SK-N-SH (cell line): ENCODE measurements at regions not wholly inside any gene's neighbourhood (a gene's known extent, or its start where the extent isn't known, plus 50 kb on each side); places are given as distances from the start of the nearest gene placed in this dataset.

ENCODE experiments used
- CTCF ChIA-PET: fragments of 300-600, 350-600 bp; formaldehyde crosslinking; extraction: SDS; loops from one replicate; lab custom pipeline; 2021; lab: Yijun Ruan, JAX
- POLR2A ChIA-PET: fragments of 350-600 bp; sonication (Branson Sonifier 250); formaldehyde crosslinking; extraction: SDS; loops from one replicate; lab custom pipeline; 2020; ENCODE audit warnings: antibody characterized with exemption, inconsistent platforms; lab: Yijun Ruan, JAX
- DNase-seq: peaks from one replicate; pipeline ENCODE4 v3.0.0; 2012
- H2AFZ ChIP-seq: fragments of 200-600 bp; sonication (generic); 2 replicates; pipeline ENCODE4 v1.8.1; 2016; ENCODE audit warnings: antibody characterized with exemption, mild to moderate bottlenecking, low read depth
- H3F3A ChIP-seq: fragments of 200-600 bp; sonication (generic); replicated peaks from 2 replicates; pipeline ENCODE3; 2016; ENCODE audit warnings: antibody characterized with exemption, mild to moderate bottlenecking; ENCODE audit not compliant: insufficient read depth
- H3K27ac ChIP-seq, 2 experiments: fragments of 200-500 bp in 1 of 2; fragments of 200-600 bp in 1 of 2; sonication (Bioruptor generic) in 1 of 2; sonication (generic), shearing (Covaris generic) in 1 of 2; 2 replicates each; pipeline versions ENCODE4 v1.5.1 to v1.6.1; 2014 to 2016; ENCODE audit warnings: low read depth in 2 of 2, inconsistent platforms in 1 of 2, low read length in 1 of 2, mild to moderate bottlenecking in 1 of 2, mixed read lengths in 1 of 2
- H3K27me3 ChIP-seq: fragments of 200-600 bp; sonication (generic), shearing (Covaris generic); 2 replicates; pipeline ENCODE4 v1.6.1; 2016; ENCODE audit warnings: mixed run types; ENCODE audit not compliant: insufficient read depth
- H3K36me3 ChIP-seq, 2 experiments: fragments of 200-500 bp in 1 of 2; fragments of 200-600 bp in 1 of 2; sonication (Bioruptor generic) in 1 of 2; sonication (generic) in 1 of 2; replicated peaks in 1 of 2; 2 replicates each; pipeline versions ENCODE3 to v1.5.1; 2014 to 2016; ENCODE audit warnings: low read length in 1 of 2, mild to moderate bottlenecking in 1 of 2; ENCODE audit not compliant: insufficient read depth in 2 of 2, control insufficient read depth in 1 of 2
- H3K4me1 ChIP-seq, 2 experiments: fragments of 200-500 bp in 1 of 2; fragments of 200-600 bp in 1 of 2; sonication (Bioruptor generic) in 1 of 2; sonication (generic), shearing (Covaris generic) in 1 of 2; 2 replicates each; pipeline versions ENCODE4 v1.5.1 to v1.6.1; 2014 to 2016; ENCODE audit warnings: low read depth in 1 of 2, low read length in 1 of 2, mixed run types in 1 of 2; ENCODE audit not compliant: insufficient read depth in 2 of 2, control insufficient read depth in 1 of 2
- H3K4me2 ChIP-seq: fragments of 200-600 bp; sonication (generic), shearing (Covaris generic); 2 replicates; pipeline ENCODE4 v1.6.1; 2017; ENCODE audit warnings: mixed run types
- H3K4me3 ChIP-seq, 2 experiments: fragments of 200-500 bp in 1 of 2; fragments of 200-600 bp in 1 of 2; sonication (Bioruptor generic) in 1 of 2; sonication (generic), shearing (Covaris generic) in 1 of 2; 2 replicates each; pipeline versions ENCODE4 v1.5.1 to v1.8.1; 2014 to 2016; ENCODE audit warnings: low read depth in 2 of 2, inconsistent platforms in 1 of 2, low read length in 1 of 2, mild to moderate bottlenecking in 1 of 2, mixed read lengths in 1 of 2, moderate library complexity in 1 of 2
- H3K79me2 ChIP-seq: fragments of 200-600 bp; sonication (generic); 2 replicates; pipeline ENCODE4 v1.8.1; 2017; ENCODE audit warnings: mild to moderate bottlenecking; ENCODE audit not compliant: insufficient read depth
- H3K9ac ChIP-seq: fragments of 200-600 bp; sonication (generic); 2 replicates; pipeline ENCODE4 v1.6.1; 2017; ENCODE audit warnings: mixed run types
- H3K9me2 ChIP-seq: fragments of 200-600 bp; sonication (generic); 2 replicates; pipeline ENCODE4 v1.6.1; 2017; ENCODE audit warnings: mixed run types
- H3K9me3 ChIP-seq: fragments of 200-600 bp; sonication (generic); 2 replicates; pipeline ENCODE4 v1.6.1; 2017; ENCODE audit warnings: mixed run types, mild to moderate bottlenecking, moderate library complexity
- H4K20me1 ChIP-seq: fragments of 200-600 bp; sonication (generic); 2 replicates; pipeline ENCODE4 v1.6.1; 2017; ENCODE audit warnings: mild to moderate bottlenecking, mixed run types; ENCODE audit not compliant: insufficient read depth
- CHD2 ChIP-seq: fragments of 150-350 bp; IDR thresholded peaks from 2 replicates; pipeline ENCODE4 v1.6.1; 2018; ENCODE audit warnings: low read length; ENCODE audit not compliant: partially characterized antibody
- ELF1 ChIP-seq: IDR thresholded peaks from 2 replicates; pipeline ENCODE4 v1.4.0; 2012
- JUND ChIP-seq: IDR thresholded peaks from 2 replicates; pipeline ENCODE4 v1.4.0; 2012
- MEF2A ChIP-seq: IDR thresholded peaks from 2 replicates; pipeline ENCODE4 v1.4.0; 2012; ENCODE audit warnings: low read depth, borderline replicate concordance
- RAD21 ChIP-seq: IDR thresholded peaks from 2 replicates; pipeline ENCODE4 v1.6.1; 2012; ENCODE audit warnings: mild to moderate bottlenecking, low read length
- TAF1 ChIP-seq: IDR thresholded peaks from 2 replicates; pipeline ENCODE4 v1.6.1; 2012; ENCODE audit warnings: low read depth, mild to moderate bottlenecking, low read length, moderate library complexity, borderline replicate concordance
- TCF12 ChIP-seq: IDR thresholded peaks from 2 replicates; pipeline ENCODE4 v1.4.0; 2012
- TEAD4 ChIP-seq: IDR thresholded peaks from 2 replicates; pipeline ENCODE4 v1.4.0; 2012; ENCODE audit warnings: mild to moderate bottlenecking, borderline replicate concordance; ENCODE audit not compliant: insufficient read depth
- YY1 ChIP-seq: IDR thresholded peaks from 2 replicates; pipeline ENCODE4 v1.4.0; 2012; ENCODE audit warnings: low read depth, mild to moderate bottlenecking
- WGBS: methylation state at CpG from one replicate; pipeline ENCODE4 v1.1.6; 2017; ENCODE audit warnings: low lambda C conversion rate; 5-methylcytosine and 5-hydroxymethylcytosine counted together
- TF ChIP-seq, protein P1 (sequence below): IDR thresholded peaks from 2 replicates; pipeline ENCODE4; 2012
- TF ChIP-seq, protein P2 (sequence below): IDR thresholded peaks from 2 replicates; pipeline ENCODE4 v1.4.0; 2012; ENCODE audit warnings: low read depth, borderline replicate concordance

DNA sequence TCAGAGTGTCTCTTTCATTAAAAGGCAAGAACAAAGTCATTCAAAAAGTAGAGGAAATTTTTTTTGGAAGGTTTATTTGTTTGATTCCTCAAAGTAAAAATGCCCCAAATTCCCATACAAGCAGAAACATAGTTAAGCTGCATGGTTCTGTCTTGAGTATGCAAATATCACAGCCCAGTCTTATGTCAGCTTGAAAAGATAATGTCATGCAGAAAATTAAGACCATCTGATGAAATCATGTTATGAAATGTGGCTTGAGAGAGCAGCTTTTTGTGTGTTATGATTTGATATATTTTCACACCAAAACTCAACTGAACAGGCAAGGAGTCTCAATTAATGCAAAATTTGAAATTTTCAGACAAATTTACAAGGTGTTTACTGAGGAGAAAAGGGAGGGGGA lies 411.0 kb downstream of the LMO4 start:
- DNase-seq: no peak
- Histone ChIP-seq H3F3A (no peaks in the 10 kb centered on the region), H3K27ac (no peak overlapping the region), H3K9me2 (no peaks in the 10 kb centered on the region)
- POLR2A ChIA-PET: no interaction called here
- TF ChIP-seq RAD21: no peak
- no peak for TF ChIP-seq JUND
- TF ChIP-seq TEAD4: no peak
- TF ChIP-seq, all 33 proteins: peak for 0
- CTCF ChIA-PET: no interaction called here
- no peak overlapping the region for H3K4me3 ChIP-seq
- no peaks in the 10 kb centered on the region for H3K27me3 ChIP-seq
- H3K9me3 ChIP-seq: no peaks in the 10 kb centered on the region; the same call in 1 of the 2 replicates
- no peak overlapping the region for H2AFZ ChIP-seq
- no peaks in the 10 kb centered on the region for H3K36me3 ChIP-seq
- no peaks in the 10 kb centered on the region; a peak in 1 of 4 replicates for H3K4me1 ChIP-seq
- no peaks in the 10 kb centered on the region for H4K20me1 ChIP-seq
- H3K4me2 ChIP-seq: no peak overlapping the region
- no peaks in the 10 kb centered on the region for H3K79me2 ChIP-seq
- H3K9ac ChIP-seq: no peak overlapping the region

DNA sequence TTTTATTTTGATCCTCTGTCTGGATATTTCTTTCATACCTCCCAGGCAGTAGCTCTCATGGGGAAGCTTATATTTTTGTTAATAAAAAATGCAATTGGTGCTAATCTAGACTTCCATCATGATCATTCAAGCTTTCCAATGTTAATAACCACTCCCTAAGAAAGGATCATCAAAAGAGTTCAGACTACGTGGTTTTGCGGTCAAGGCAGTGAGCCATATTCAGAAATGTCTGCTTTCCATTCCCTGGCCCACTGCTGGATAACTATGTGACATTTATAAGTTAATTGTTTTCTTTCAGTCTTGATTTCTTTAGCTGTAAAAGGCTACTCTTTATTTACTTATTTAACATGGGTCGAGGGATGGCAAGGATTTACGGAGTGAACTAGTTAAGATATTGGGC lies 414.6 kb downstream of the LMO4 start:
- Histone ChIP-seq H4K20me1 (no peaks in the 10 kb centered on the region), H3K79me2 (no peaks in the 10 kb centered on the region), H3K36me3 (no peaks in the 10 kb centered on the region), H3F3A (no peaks in the 10 kb centered on the region), H3K4me1 (no peaks in the 10 kb centered on the region; a peak in 1 of 4 replicates), H3K4me2 (no peak overlapping the region), H3K9me3 (no peaks in the 10 kb centered on the region; the same call in 1 of the 2 replicates), H3K27ac (no peak overlapping the region), H3K4me3 (no peak overlapping the region), H3K9ac (no peak overlapping the region), H3K9me2 (no peaks in the 10 kb centered on the region), H3K27me3 (no peaks in the 10 kb centered on the region), H2AFZ (no peak overlapping the region)
- WGBS: 65% methylated on average over 4 of the region's 4 CpGs
- ChIA-PET CTCF (no interaction called here), POLR2A (no interaction called here)
- no peak for TF ChIP-seq CHD2
- TF ChIP-seq TCF12: no peak
- TF ChIP-seq JUND: no peak
- TF ChIP-seq TEAD4: no peak
- TF ChIP-seq ELF1: no peak
- no peak for TF ChIP-seq MEF2A
- no peak for TF ChIP-seq TAF1
- no peak for TF ChIP-seq YY1
- TF ChIP-seq, protein P1, sequence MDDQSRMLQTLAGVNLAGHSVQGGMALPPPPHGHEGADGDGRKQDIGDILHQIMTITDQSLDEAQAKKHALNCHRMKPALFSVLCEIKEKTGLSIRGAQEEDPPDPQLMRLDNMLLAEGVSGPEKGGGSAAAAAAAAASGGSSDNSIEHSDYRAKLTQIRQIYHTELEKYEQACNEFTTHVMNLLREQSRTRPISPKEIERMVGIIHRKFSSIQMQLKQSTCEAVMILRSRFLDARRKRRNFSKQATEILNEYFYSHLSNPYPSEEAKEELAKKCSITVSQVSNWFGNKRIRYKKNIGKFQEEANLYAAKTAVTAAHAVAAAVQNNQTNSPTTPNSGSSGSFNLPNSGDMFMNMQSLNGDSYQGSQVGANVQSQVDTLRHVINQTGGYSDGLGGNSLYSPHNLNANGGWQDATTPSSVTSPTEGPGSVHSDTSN: no peak
- no peak for DNase-seq

DNA sequence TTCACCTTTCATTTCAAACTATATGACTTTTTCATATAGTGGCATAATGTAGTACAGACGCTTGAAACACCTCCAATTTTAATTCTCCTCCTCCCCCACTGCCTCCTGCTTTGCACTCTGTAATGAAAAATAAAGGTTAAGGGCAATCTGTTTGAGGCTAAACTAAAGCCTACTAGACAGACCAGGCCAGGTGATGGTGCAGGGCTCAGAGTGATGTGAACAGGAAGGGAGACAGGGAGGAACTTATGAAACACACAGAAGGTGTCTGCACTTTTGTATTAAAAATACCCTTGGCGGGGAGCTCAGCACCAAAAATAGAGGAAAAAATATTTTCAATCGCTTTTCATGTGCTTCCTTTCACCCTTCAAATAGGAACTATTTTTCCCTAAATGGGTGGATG lies 415.4 kb downstream of the LMO4 start:
- H4K20me1 ChIP-seq: no peaks in the 10 kb centered on the region
- H3K4me2 ChIP-seq: no peak overlapping the region
- 87% methylated on average over 3 of the region's 3 CpGs for WGBS
- H3K4me1 ChIP-seq: no peaks in the 10 kb centered on the region; a peak in 1 of 4 replicates
- no peaks in the 10 kb centered on the region for H3F3A ChIP-seq
- H3K79me2 ChIP-seq: no peaks in the 10 kb centered on the region
- CTCF ChIA-PET: no interaction called here
- no peaks in the 10 kb centered on the region for H3K9me2 ChIP-seq
- no peak overlapping the region for H3K9ac ChIP-seq
- H3K27ac ChIP-seq: no peak overlapping the region
- no peaks in the 10 kb centered on the region; the same call in 1 of the 2 replicates for H3K9me3 ChIP-seq
- no peaks in the 10 kb centered on the region for H3K36me3 ChIP-seq
- TF ChIP-seq, protein P2, sequence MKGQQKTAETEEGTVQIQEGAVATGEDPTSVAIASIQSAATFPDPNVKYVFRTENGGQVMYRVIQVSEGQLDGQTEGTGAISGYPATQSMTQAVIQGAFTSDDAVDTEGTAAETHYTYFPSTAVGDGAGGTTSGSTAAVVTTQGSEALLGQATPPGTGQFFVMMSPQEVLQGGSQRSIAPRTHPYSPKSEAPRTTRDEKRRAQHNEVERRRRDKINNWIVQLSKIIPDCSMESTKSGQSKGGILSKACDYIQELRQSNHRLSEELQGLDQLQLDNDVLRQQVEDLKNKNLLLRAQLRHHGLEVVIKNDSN: no peak
- TF ChIP-seq, all 33 proteins: peak for 0
- no peak overlapping the region for H3K4me3 ChIP-seq
- no peaks in the 10 kb centered on the region for H3K27me3 ChIP-seq
- POLR2A ChIA-PET: no interaction called here
- DNase-seq: no peak
- no peak overlapping the region for H2AFZ ChIP-seq
